ENCODE measurements at regions not wholly inside any gene's neighbourhood (a gene's known extent, or its start where the extent isn't known, plus 50 kb on each side); places are given as distances from the start of the nearest gene placed in this dataset.

DNA sequence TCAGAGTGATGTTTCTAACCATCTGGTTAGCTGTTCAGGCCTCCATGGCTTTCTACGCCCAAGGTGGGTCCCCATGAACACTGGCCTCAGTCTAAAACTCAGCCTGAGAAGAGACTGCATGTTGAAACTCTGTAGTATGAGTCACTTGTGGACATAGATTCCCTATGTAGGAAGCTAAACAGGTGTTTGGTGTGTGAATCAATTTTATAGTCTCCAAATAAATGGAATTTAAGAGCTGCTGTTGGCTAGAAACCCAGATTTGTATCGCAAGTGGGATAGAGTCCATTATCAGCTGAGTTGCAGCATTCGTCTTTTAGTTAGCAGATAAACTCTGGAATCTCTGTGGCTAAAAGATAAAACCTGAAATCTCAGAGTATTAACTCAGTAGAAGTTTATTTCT is 131.4 kb downstream of the KCNS3 start:
- H3K9me3 Mint-ChIP-seq: no peaks in the 10 kb centered on the region
- no peaks in the 10 kb centered on the region for H3K4me1 Mint-ChIP-seq (ENCODE audit: low read depth)
- no peak for DNase-seq (ENCODE audit: low spot score)
- H3K4me3 Mint-ChIP-seq: no peak overlapping the region
- no peaks in the 10 kb centered on the region for H3K27me3 Mint-ChIP-seq (ENCODE audit: low read depth)
- H3K36me3 Mint-ChIP-seq (ENCODE audit: low read depth): no peaks in the 10 kb centered on the region
- no peak overlapping the region for H3K27ac Mint-ChIP-seq

DNA sequence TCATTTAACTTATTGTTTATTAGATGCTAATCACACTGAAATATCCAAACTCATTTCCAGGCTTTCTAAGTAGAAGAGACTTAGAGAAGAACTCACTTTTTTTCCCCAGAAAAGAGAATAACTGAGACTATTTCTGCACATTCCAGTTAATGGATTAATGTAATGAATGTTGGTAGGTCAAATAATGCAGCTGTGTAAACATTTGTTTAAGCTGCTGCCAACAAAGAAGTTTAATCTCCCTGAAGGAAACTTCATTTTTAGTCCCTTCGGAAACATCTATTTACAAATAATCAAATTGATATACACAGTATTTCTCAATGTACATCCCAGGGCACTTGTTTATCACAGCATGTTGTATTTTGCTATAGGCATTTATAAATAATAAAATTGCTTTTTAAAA is 126.9 kb downstream of the KCNS3 start:
- no peak overlapping the region for H3K4me3 Mint-ChIP-seq
- H3K36me3 Mint-ChIP-seq (ENCODE audit: low read depth): no peaks in the 10 kb centered on the region
- no peak overlapping the region for H3K27ac Mint-ChIP-seq
- H3K27me3 Mint-ChIP-seq (ENCODE audit: low read depth): no peaks in the 10 kb centered on the region
- no peaks in the 10 kb centered on the region for H3K9me3 Mint-ChIP-seq
- DNase-seq (ENCODE audit: low spot score): no peak
- no peaks in the 10 kb centered on the region for H3K4me1 Mint-ChIP-seq (ENCODE audit: low read depth)

DNA sequence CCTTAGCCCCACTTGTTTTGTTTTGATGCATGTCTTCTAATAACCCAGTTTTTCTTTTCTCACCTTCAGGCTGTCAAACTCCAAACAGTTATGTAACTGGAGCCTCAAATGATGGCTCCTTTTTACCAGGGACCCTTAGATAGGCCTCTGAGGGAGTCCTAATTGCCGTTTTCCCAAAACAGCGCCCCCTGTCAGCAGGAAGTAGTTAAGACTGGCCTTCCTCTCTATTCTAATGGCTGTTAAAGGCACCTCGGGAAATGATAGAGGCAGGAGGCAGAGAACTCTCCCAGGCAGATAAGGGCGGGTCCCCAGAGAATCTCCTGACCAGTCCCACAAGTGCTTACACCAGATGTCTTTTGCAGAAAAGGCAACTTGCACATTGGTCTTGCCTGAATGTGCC is 123.2 kb downstream of the KCNS3 start:
- H3K4me1 Mint-ChIP-seq (ENCODE audit: low read depth): no peaks in the 10 kb centered on the region
- no peaks in the 10 kb centered on the region for H3K9me3 Mint-ChIP-seq
- no peak for DNase-seq (ENCODE audit: low spot score)
- no peaks in the 10 kb centered on the region for H3K27me3 Mint-ChIP-seq (ENCODE audit: low read depth)
- H3K36me3 Mint-ChIP-seq (ENCODE audit: low read depth): no peaks in the 10 kb centered on the region
- no peak overlapping the region for H3K4me3 Mint-ChIP-seq
- H3K27ac Mint-ChIP-seq: no peak overlapping the region

DNA sequence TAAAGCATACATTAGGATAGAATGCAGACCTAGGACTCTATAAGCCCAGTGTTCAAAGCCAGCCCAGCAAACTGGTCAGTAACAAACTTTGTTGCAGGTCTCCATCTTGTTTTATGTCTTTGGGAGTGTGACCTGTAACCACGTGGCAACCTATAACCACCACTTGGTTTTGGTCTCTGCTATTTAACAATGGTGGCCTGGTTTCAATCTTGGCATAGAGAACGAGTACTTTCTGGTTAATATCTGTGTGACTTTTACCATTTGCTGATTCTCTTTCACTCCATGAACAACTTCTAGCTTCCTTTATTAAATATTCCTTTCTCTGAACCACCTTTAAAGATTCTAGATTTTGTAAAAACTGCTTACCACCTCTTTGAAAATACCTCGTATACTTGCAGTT is 118.5 kb downstream of the KCNS3 start:
- Mint-ChIP-seq H3K36me3 (ENCODE audit: low read depth) (no peaks in the 10 kb centered on the region), H3K4me1 (ENCODE audit: low read depth) (no peaks in the 10 kb centered on the region), H3K9me3 (no peaks in the 10 kb centered on the region), H3K27me3 (ENCODE audit: low read depth) (no peaks in the 10 kb centered on the region), H3K27ac (no peak overlapping the region), H3K4me3 (no peak overlapping the region)
- DNase-seq (ENCODE audit: low spot score): no peak

DNA sequence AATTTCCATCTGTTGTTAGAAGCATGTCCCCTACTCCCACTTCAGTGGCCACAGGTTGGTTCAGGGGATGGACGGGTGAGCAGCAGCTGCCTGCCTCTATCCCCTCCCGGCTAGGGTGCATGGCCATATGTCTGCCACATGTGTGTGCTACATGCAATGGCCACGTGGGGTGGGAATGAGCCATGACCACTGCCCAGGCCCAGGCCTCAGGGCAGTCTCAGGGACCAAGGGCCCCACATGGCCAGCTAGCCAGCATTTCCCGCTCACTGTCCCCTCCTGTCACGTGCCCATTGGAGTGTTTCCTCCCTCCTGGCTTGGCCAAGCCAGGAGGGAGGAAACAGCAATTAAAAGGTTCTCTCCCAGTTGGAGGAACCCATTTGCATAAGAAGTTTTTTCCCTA is 117.1 kb downstream of the KCNS3 start:
- H3K27ac Mint-ChIP-seq: no peak overlapping the region
- H3K27me3 Mint-ChIP-seq (ENCODE audit: low read depth): no peaks in the 10 kb centered on the region
- no peaks in the 10 kb centered on the region for H3K36me3 Mint-ChIP-seq (ENCODE audit: low read depth)
- DNase-seq (ENCODE audit: low spot score): no peak
- H3K9me3 Mint-ChIP-seq: no peaks in the 10 kb centered on the region
- no peak overlapping the region for H3K4me3 Mint-ChIP-seq
- no peaks in the 10 kb centered on the region for H3K4me1 Mint-ChIP-seq (ENCODE audit: low read depth)

All from T-helper 2 cell treated with Interferon-gamma antibody and Interleukin-4, amounts not matched to agents 5 μg/mL and 100 μg/mL, for 36 hours (primary cell).